Uterus (tissue), 2 donors: ENCODE measurements at regions not wholly inside any gene's neighbourhood (a gene's known extent, or its start where the extent isn't known, plus 50 kb on each side); places are given as distances from the start of the nearest gene placed in this dataset.

ENCODE experiments used
- CTCF ChIP-seq, 4 experiments: fragments of 200-600 bp in 2 of 4; fragments of 450-650 bp in 2 of 4; sonication (generic) in 2 of 4; IDR thresholded peaks; one replicate each; pipeline ENCODE4 v1.5.1; 2016 to 2019; ENCODE audit warnings: antibody characterized with exemption in 4 of 4, mild to moderate bottlenecking in 2 of 4, moderate library complexity in 1 of 4
- POLR2A ChIP-seq, 2 donors: fragments of 450-650 bp; IDR thresholded peaks; one replicate each; pipeline ENCODE4 v1.6.1; 2016; ENCODE audit warnings: antibody characterized with exemption in 2 of 2, mild to moderate bottlenecking in 1 of 2, moderate library complexity in 1 of 2

- no peak for TF ChIP-seq POLR2A (IDR thresholded peaks at IDR 0.05)
- TF ChIP-seq CTCF (IDR thresholded peaks at IDR 0.05) = no peak
Measured at GRCh38 chr1:98276514-98276913, 355.7 kb upstream of the DPYD start.
